Mesenchymal stem cell (in vitro differentiated cells and primary cell): ENCODE measurements at regions not wholly inside any gene's neighbourhood (a gene's known extent, or its start where the extent isn't known, plus 50 kb on each side); places are given as distances from the start of the nearest gene placed in this dataset.

Experiments used
- DNase-seq: peaks from one replicate; pipeline ENCODE4 v3.0.0-alpha.2; 2013
- H2AFZ ChIP-seq: one replicate; pipeline ENCODE4 v1.6.1; 2013; ENCODE audit warnings: low read depth, mild to moderate bottlenecking, control low read depth, inconsistent platforms, low read length, moderate library complexity
- H2AK5ac ChIP-seq: 2 replicates; pipeline ENCODE4 v1.6.1; 2013; ENCODE audit warnings: low read length, moderate library complexity, mild to moderate bottlenecking, inconsistent platforms; ENCODE audit not compliant: severe bottlenecking
- H2BK120ac ChIP-seq: one replicate; pipeline ENCODE4 v1.6.1; 2013; ENCODE audit warnings: low read depth, mild to moderate bottlenecking, inconsistent platforms, low read length, moderate library complexity
- H2BK12ac ChIP-seq, 2 experiments: one replicate each; pipeline ENCODE4 v1.6.1; 2013; ENCODE audit warnings: inconsistent platforms in 2 of 2, low read length in 2 of 2, mild to moderate bottlenecking in 2 of 2, moderate library complexity in 2 of 2, control low read depth in 1 of 2
- H2BK15ac ChIP-seq: one replicate; pipeline ENCODE4 v1.6.1; 2013; ENCODE audit warnings: mild to moderate bottlenecking, low read depth, inconsistent platforms; ENCODE audit not compliant: poor library complexity, severe bottlenecking
- H2BK5ac ChIP-seq: 2 replicates; pipeline ENCODE4 v1.6.1; 2013; ENCODE audit warnings: low read depth, mild to moderate bottlenecking, low read length, control low read depth, inconsistent platforms; ENCODE audit not compliant: poor library complexity, severe bottlenecking
- H3K14ac ChIP-seq, 2 experiments: one replicate each; pipeline ENCODE4 v1.6.1; 2013; ENCODE audit warnings: inconsistent platforms in 2 of 2, low read length in 2 of 2, control low read depth in 1 of 2, mild to moderate bottlenecking in 1 of 2, moderate library complexity in 1 of 2
- H3K18ac ChIP-seq, 2 experiments: one replicate each; pipeline ENCODE4 v1.6.1; 2013; ENCODE audit warnings: inconsistent platforms in 2 of 2, low read length in 2 of 2, control low read depth in 1 of 2, low read depth in 1 of 2, mild to moderate bottlenecking in 1 of 2
- H3K23ac ChIP-seq, 2 experiments: one replicate each; pipeline ENCODE4 v1.6.1; 2013; ENCODE audit warnings: inconsistent platforms in 2 of 2, low read length in 2 of 2, mild to moderate bottlenecking in 2 of 2, moderate library complexity in 2 of 2, control low read depth in 1 of 2
- H3K27ac ChIP-seq: 2 replicates; pipeline ENCODE4 v1.5.1; 2013; ENCODE audit warnings: mild to moderate bottlenecking, moderate library complexity, low read length, control low read depth, inconsistent platforms; ENCODE audit not compliant: poor library complexity, severe bottlenecking
- H3K27me3 ChIP-seq, 2 experiments: 2 replicates each; pipeline versions ENCODE4 v1.6.1 to v1.7.0; 2013; ENCODE audit warnings: low read length in 2 of 2, mild to moderate bottlenecking in 2 of 2, moderate library complexity in 2 of 2, control low read depth in 1 of 2, inconsistent platforms in 1 of 2; ENCODE audit not compliant: control insufficient read depth in 1 of 2, insufficient read depth in 1 of 2
- H3K36me3 ChIP-seq, 2 experiments: 2 replicates each; pipeline versions ENCODE4 v1.6.1 to v1.7.0; 2013; ENCODE audit warnings: low read length in 2 of 2, control low read depth in 1 of 2, inconsistent platforms in 1 of 2, low read depth in 1 of 2, mild to moderate bottlenecking in 1 of 2; ENCODE audit not compliant: insufficient read depth in 2 of 2, control insufficient read depth in 1 of 2
- H3K4ac ChIP-seq, 2 experiments: one replicate each; pipeline ENCODE4 v1.6.1; 2013; ENCODE audit warnings: inconsistent platforms in 2 of 2, low read length in 2 of 2, mild to moderate bottlenecking in 2 of 2, moderate library complexity in 2 of 2, control low read depth in 1 of 2, low read depth in 1 of 2
- H3K4me1 ChIP-seq: 2 replicates; pipeline ENCODE4 v1.6.1; 2013; ENCODE audit warnings: low read depth, low read length, control low read depth; ENCODE audit not compliant: control insufficient read depth, insufficient read depth
- H3K4me2 ChIP-seq: 2 replicates; pipeline ENCODE4 v1.6.1; 2013; ENCODE audit warnings: low read length, mild to moderate bottlenecking, inconsistent platforms; ENCODE audit not compliant: poor library complexity, severe bottlenecking
- H3K4me3 ChIP-seq, 2 experiments: 2 replicates each; pipeline versions ENCODE4 v1.5.1 to v1.7.0; 2013; ENCODE audit warnings: low read length in 2 of 2, mild to moderate bottlenecking in 2 of 2, control low read depth in 1 of 2, low read depth in 1 of 2; ENCODE audit not compliant: insufficient read depth in 1 of 2
- H3K79me1 ChIP-seq: replicated peaks from 2 replicates; pipeline ENCODE4 v1.6.1; 2013; ENCODE audit warnings: mild to moderate bottlenecking, control low read depth, low read length, inconsistent platforms; ENCODE audit not compliant: poor library complexity, severe bottlenecking
- H3K9ac ChIP-seq: 2 replicates; pipeline ENCODE4 v1.7.0; 2013; ENCODE audit warnings: mild to moderate bottlenecking, low read length, moderate library complexity
- H3K9me3 ChIP-seq: 2 replicates; pipeline ENCODE4 v1.7.0; 2013; ENCODE audit warnings: mild to moderate bottlenecking, low read length; ENCODE audit not compliant: control insufficient read depth
- H4K8ac ChIP-seq: one replicate; pipeline ENCODE4 v1.6.1; 2013; ENCODE audit warnings: inconsistent platforms, mild to moderate bottlenecking, low read length, moderate library complexity
- H4K91ac ChIP-seq: one replicate; pipeline ENCODE4 v1.6.1; 2013; ENCODE audit warnings: mild to moderate bottlenecking, low read length, inconsistent platforms
- WGBS: methylation state at CpG from one replicate; pipeline ENCODE4 v1.1.7; 2013; ENCODE audit warnings: mixed read lengths; 5-methylcytosine and 5-hydroxymethylcytosine counted together

GRCh38 chr1:70891051-70891843 lies 156.4 kb downstream of the PTGER3 start:
- no peaks in the 10 kb centered on the region for H3K4me1 ChIP-seq
- H2AK5ac ChIP-seq = no peak overlapping the region
- H3K4ac ChIP-seq = no peak overlapping the region
- H3K27me3 ChIP-seq = no peaks in the 10 kb centered on the region
- H3K36me3 ChIP-seq = no peaks in the 10 kb centered on the region
- H2BK15ac ChIP-seq = no peak overlapping the region
- no peak overlapping the region for H4K91ac ChIP-seq
- no peak overlapping the region for H2BK5ac ChIP-seq
- peak overlapping the region; percentile 30 for H3K9ac ChIP-seq
- H3K27ac ChIP-seq = no peak overlapping the region
- H2AFZ ChIP-seq = no peak overlapping the region
- H3K14ac ChIP-seq = no peak overlapping the region
- H2BK120ac ChIP-seq = no peak overlapping the region
- no peak overlapping the region for H3K23ac ChIP-seq
- H3K4me2 ChIP-seq = no peak overlapping the region
- no peak for DNase-seq
- H2BK12ac ChIP-seq = no peak overlapping the region
- no peaks in the 10 kb centered on the region for H3K9me3 ChIP-seq
- no peak overlapping the region for H4K8ac ChIP-seq
- no peak overlapping the region for H3K18ac ChIP-seq
- H3K4me3 ChIP-seq = peak overlapping the region in 1 of 2 experiments; percentile 34
- H3K79me1 ChIP-seq = no peaks in the 10 kb centered on the region

- H3K4me2 ChIP-seq = no peak overlapping the region
- no peaks in the 10 kb centered on the region for H3K27me3 ChIP-seq
- H4K91ac ChIP-seq = no peak overlapping the region
- H3K79me1 ChIP-seq = no peaks in the 10 kb centered on the region
- H3K36me3 ChIP-seq = no peaks in the 10 kb centered on the region
- H2AK5ac ChIP-seq = no peak overlapping the region
- no peak overlapping the region for H3K14ac ChIP-seq
- no peak overlapping the region for H3K18ac ChIP-seq
- H2BK120ac ChIP-seq = no peak overlapping the region
- no peaks in the 10 kb centered on the region for H3K9me3 ChIP-seq
- H2BK15ac ChIP-seq = no peak overlapping the region
- no peak overlapping the region for H4K8ac ChIP-seq
- H3K9ac ChIP-seq = no peak overlapping the region
- no peak overlapping the region for H3K4ac ChIP-seq
- no peak overlapping the region for H3K27ac ChIP-seq
- H2AFZ ChIP-seq = no peak overlapping the region
- WGBS = 88% methylated on average over 2 of the region's 2 CpGs
- H3K4me1 ChIP-seq = no peaks in the 10 kb centered on the region
- no peak for DNase-seq
- H2BK5ac ChIP-seq = no peak overlapping the region
- H3K23ac ChIP-seq = no peak overlapping the region
- no peak overlapping the region for H2BK12ac ChIP-seq
- H3K4me3 ChIP-seq = no peak overlapping the region
Observed at GRCh38 chr1:70892140-70892539, 155.5 kb downstream of the PTGER3 start.

DNA sequence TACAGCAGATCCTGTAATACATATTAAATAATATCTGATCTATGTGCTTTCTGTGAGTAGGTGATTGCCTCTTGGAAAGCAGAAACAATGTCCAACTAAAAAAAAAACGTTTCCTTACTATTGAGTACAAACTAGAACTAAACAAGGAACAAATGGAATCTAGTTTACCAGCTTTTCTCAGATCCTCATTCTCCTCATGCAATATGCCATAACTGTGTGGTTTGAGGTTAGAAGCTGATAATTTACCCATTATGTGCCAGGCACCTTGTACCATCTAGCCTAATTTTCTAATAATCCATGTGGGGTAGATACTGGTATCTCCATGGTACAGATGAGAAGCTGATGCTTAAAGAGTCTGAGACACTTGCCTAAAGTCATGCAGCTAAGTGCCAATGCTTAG lies 154.7 kb downstream of the PTGER3 start:
- no peak for DNase-seq
- H3K23ac ChIP-seq = no peak overlapping the region
- no peak overlapping the region for H2BK120ac ChIP-seq
- H2BK15ac ChIP-seq = no peak overlapping the region
- no peak overlapping the region for H2AFZ ChIP-seq
- H4K91ac ChIP-seq = no peak overlapping the region
- no peaks in the 10 kb centered on the region for H3K27me3 ChIP-seq
- no peaks in the 10 kb centered on the region for H3K79me1 ChIP-seq
- H3K4me2 ChIP-seq = no peak overlapping the region
- H3K4ac ChIP-seq = no peak overlapping the region
- no CpG with 5 or more reads among the region's 1 CpG for WGBS
- no peaks in the 10 kb centered on the region for H3K4me1 ChIP-seq
- H3K18ac ChIP-seq = no peak overlapping the region
- H3K9me3 ChIP-seq = no peaks in the 10 kb centered on the region
- no peak overlapping the region for H3K27ac ChIP-seq
- H3K4me3 ChIP-seq = no peak overlapping the region
- no peak overlapping the region for H3K14ac ChIP-seq
- H2AK5ac ChIP-seq = no peak overlapping the region
- no peak overlapping the region for H2BK5ac ChIP-seq
- H3K9ac ChIP-seq = no peak overlapping the region
- no peak overlapping the region for H4K8ac ChIP-seq
- no peak overlapping the region for H2BK12ac ChIP-seq
- no peaks in the 10 kb centered on the region for H3K36me3 ChIP-seq

GRCh38 chr1:70893381-70893780 lies 154.2 kb downstream of the PTGER3 start:
- Histone ChIP-seq H3K9ac (no peak overlapping the region), H2BK5ac (no peak overlapping the region), H2AFZ (no peak overlapping the region), H3K36me3 (no peaks in the 10 kb centered on the region), H3K14ac (no peak overlapping the region), H2AK5ac (no peak overlapping the region), H4K91ac (no peak overlapping the region), H3K79me1 (no peaks in the 10 kb centered on the region), H3K4me3 (no peak overlapping the region), H2BK12ac (no peak overlapping the region), H3K27ac (no peak overlapping the region), H2BK15ac (no peak overlapping the region), H3K18ac (no peak overlapping the region), H2BK120ac (no peak overlapping the region), H3K9me3 (no peaks in the 10 kb centered on the region), H3K23ac (no peak overlapping the region), H3K4me2 (no peak overlapping the region), H4K8ac (no peak overlapping the region), H3K27me3 (no peaks in the 10 kb centered on the region), H3K4ac (no peak overlapping the region), H3K4me1 (no peaks in the 10 kb centered on the region)
- DNase-seq = no peak
- WGBS = 100% methylated on average over 1 of the region's 3 CpGs
